GM19452 (cell line): ENCODE measurements at regions not wholly inside any gene's neighbourhood (a gene's known extent, or its start where the extent isn't known, plus 50 kb on each side); places are given as distances from the start of the nearest gene placed in this dataset.
"Not testable (repeated sequence)": the region's sequence is repeated elsewhere in the genome, so short reads cannot be mapped to it uniquely, and the experiment has no call there.

Experiments used
- ATAC-seq: cut with Tn5 transposase; IDR thresholded peaks from one replicate; pipeline ENCODE4 v1.9.1; 2021; ENCODE audit not compliant: unreplicated experiment

DNA sequence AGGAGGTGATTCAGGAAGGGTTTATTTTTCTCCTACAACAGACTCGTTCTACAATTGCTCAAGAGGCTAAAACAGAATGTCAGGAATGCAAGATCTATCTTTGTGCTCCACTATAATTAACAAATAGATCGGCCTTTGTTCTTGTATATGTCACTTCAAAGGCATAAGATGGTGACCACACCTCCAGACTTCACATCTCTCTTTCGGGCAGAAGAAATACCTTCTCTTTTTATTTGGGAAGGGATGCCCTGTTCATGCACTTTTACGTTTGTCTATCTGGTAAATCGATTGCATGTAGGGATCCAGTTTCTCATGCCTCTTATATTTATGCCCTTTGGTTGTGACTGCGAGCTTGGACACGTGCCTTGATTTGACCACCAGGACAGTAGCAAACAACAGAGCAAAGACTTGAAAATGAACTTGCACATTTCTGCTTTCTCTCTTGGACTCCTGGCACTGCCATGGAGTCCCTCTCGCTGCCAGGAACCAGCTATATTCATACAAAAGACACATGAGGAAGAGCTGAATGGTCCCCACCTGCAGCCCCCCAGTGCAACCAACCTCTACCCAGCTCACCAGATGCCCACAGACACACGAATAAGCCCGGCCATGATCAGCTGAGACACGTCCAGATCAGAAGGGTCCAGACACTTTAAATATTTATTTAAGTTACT lies 219.8 kb upstream of the STXBP5 start:
- ATAC-seq, result no peak

DNA sequence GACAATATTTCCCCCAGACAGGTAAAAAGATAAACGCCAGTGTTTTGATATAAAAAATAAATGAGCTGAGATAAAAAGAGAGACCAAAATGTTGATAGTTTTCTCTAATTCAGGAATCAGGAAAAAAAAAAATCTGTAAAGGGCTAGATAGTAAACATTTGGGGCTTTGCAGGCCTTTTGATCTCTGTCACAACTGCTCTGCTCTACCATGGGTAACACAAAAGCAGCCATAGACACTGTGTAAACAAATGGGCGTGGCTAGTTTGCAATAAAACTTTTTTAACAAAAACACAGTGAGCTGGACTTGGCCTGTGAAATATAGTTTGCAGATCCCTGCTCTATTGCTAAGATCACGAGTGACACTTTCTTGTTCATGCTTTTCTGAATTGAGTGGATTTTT lies 219.1 kb upstream of the STXBP5 start:
- ATAC-seq, result no peak

DNA sequence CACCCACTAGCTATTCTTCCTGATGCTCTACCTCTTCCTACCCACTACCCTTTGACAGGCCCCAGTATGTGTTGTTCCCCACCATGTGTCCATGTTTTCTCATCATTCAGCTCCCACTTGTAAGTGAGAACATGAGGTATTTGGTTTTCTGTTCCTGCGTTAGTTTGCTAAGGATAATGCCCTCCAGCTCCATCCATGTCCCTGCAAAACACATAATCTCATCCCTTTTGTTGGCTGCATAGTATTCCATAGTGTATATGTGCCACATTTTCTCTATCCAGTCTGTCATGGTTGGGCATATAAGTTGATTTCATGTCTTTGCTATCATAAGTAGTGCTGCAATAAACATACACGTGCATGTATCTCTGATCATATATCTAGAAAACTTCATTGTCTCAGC lies 218.3 kb upstream of the STXBP5 start:
- ATAC-seq, result no peak

DNA sequence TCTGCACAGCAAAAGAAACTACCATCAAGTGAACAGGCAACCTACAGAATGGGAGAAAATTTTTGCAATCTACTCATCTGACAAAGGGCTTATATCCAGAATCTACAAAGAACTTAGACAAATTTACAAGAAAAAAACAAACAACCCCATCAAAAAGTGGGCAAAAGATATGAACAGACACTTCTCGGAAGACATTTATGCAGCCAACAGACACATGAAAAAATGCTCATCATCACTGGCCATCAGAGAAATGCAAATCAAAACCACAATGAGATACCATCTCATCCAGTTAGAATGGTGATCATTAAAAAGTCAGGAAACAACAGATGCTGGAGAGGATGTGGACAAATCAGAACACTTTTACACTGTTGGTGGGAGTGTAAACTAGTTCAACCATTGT lies 216.3 kb upstream of the STXBP5 start:
- ATAC-seq, result not testable (repeated sequence)

DNA sequence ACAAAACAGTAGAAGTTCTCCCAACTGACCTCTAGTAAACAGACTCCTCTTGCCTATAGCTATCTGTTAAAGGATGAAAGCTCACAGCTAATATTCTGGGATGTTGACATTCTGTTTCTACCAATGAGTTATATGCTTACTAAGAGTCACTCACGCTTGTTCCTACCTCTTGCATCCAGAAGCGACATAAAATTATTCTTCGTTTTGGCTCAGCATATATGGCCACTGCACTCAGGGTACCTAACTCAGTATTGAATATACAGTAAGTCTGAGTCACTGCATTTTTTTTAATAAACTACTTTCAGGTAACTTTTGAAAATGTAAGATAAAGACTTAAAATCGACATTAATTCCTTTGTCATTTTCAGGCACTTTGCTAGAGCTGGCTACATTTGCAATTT lies 214.4 kb upstream of the STXBP5 start:
- ATAC-seq, result no peak

DNA sequence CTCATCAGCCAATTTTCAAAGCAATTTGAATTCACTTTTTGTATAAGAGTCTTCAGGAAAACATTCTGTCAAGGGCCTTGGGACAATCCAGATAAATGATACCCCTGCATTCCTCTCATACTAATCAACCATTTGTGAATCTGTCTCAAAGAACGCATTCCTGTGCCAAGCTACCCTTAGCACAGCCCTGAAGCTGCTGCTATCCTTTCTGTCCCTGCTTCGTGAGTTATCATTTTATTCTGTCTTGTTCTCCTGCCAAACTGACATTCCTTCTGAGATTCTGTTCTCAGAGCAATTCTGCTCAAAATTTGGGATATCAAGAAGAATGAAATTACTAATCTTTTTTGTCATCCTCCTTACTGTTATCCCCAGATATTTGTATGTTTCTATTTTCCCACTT lies 213.9 kb upstream of the STXBP5 start:
- ATAC-seq, result no peak

DNA sequence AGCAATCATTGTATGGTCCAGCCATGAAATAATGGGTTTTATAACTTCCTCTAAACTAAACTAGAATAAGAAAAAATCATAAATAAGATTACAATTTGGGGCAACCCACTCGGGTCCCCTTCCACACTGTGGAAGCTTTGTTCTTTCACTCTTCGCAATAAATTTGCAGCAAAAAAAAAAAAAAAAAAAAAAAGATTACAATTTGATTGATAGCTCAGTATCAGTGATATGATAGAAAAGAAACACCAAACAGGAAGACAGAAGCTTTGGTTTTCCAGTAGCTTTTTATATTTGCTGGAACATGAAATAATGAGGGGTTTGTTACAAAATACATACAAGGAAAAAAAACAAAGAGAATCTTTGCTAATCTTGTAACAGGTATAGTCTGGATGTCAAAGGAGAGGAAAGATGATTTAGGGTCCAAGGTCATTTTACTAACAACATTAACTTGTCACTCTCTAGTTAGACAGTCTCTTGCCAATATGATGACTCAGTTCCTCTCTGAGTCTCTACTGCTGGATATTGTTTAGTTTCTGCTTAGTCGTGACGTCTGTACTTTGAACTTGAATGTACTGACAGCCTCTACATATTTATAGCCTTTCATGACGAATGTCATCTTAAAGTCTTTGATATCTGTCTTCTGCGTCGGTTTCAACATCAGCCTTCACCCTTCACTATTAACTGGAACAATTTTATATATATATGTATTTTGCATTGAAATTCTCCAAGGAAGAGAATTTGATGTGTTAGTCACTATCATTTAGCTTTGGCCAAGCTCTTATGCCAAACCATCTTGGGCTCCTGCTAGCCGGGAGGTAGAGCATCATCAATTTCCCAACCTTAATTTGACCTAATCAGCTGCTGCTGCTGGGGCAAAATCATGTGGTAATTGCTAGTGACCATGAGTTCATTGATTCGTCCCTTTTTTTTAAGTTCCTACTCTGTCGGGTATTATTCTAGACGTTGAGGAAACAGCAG lies 213.1 kb upstream of the STXBP5 start:
- ATAC-seq, result no peak

DNA sequence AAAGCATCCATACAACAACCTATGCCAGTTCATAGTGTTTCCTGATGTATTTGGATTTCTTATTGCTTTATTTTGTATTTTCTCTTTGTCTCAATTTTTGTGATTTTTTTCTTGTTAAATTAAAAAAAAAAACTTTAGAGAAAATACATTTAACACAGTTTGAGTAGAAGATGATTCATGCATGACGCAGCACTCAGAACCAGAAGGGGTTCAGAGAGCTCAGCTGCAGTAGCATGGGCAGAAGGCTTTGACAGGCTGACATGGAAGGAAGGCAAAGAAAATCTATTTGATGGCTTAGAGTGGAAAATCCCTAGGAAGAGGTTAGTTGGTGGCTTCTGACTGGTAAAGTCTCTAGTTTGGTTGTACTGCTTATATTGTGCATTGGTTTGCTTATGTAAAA lies 207.2 kb upstream of the STXBP5 start:
- ATAC-seq, result no peak

DNA sequence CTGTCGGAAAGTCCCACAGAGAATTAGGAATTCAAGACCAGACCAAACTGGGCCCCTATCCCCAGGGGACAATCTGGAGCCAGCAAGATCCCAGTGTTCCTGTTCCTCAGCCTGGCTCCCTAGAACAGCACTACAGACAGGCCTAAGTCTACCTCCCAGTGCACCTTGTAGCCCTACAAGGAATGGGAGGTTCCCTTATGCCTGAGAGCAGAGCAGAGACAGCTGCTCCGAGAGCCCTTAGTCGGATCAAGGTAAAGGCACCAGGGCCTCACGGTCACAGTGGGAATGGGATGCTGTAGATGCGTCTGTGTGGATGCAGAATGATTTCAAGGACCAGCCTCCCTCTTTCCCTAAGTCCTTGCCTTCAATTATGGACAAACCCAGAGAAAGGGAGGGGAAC lies 204.5 kb upstream of the STXBP5 start:
- no peak for ATAC-seq

DNA sequence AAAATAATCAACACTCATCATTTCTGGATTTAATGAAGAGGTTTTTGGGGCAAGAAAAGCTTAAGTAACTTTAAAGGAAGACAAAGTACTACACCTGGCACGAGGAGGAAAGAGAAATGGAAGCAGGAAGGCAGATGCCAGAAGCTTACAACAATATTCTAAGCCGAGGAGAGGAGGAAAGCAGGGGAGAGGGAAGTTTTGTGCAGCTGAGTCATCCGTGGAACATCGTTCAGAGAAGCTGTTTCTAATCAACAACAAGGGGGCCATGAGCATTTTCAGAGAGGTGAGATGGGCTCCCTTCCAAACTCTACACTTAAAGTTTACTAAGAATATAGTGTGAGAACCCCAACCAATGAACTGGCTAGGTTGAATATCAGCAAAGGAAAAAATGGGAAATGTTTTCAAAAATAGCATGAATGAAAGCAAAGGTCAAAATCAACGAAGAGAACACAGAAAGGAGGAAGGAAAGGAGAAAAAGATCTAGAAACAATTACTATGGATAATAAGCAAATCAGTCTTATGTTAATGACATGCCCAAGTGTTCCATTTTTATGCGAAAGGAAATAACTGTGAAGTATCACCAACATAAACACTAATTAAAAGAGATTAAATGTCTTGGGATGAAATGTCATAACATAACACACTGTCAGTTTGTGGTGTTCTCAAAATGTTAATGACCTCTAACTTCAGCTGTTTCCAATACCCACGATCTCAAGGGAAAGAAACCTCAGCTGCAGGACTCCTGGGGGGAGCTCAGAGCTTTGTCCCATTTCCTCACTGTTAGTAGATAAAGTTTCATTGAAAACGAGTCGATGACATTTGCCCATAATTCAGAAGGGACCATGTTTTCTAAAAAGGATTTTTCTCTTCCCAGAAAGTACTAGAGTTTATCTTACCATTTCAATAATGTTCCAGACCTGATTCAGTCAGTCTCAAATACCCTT lies 203.4 kb upstream of the STXBP5 start:
- no peak for ATAC-seq

DNA sequence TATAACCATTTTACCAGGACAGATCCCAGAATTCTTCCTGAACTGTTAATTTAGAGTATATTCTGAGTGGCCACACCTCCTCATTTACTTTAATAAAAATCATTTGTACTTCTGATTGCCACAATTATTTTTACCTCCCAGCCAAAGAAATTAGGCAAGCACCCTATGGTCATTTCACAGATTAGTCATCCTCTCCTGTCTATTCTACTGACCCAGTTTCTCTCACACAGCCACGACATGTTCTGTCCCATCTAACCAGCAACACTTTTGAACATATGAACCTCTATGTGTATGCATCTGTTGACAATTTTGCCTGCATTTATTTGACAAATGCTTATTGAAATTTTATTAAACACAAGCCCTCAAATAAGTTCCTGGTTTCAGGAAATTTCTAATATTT lies 202.6 kb upstream of the STXBP5 start:
- no peak for ATAC-seq

DNA sequence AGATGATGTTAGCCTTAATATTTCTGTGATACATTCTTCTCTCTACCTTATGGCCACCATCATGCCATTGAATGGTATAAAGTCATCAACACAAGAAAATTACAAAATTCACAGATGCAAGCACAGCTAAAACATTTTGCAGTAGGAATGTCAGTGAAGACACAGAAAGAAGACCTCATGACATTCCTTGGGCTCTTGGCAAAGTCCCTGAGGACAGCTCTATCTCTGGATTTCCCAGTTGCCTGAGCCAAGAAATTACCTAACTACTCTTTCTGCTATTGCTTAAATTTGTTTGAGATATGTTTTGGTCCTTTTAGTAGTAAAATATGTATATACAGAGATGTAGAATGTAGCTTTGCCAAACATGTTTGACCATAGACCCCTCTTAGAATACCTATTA lies 201.0 kb upstream of the STXBP5 start:
- no peak for ATAC-seq

DNA sequence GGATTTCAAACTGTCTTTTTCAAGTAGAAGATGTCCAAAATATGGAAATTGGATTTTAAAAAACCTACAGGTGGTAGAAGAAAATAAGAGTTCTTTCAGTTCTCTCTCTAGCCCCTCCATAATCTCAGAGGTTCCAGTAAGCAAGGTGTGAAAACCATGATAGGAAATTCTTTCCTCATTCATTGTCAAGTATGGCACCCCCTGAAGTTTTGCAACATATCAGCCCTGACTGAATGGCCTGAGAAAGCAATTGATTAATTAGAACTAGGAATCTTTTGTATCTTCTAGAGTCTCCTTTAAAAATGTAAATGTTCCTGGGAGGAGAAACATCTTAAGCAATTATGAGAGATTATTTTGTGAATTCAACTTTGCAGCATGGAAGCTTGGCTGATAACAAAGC lies 198.7 kb upstream of the STXBP5 start:
- ATAC-seq, result no peak

DNA sequence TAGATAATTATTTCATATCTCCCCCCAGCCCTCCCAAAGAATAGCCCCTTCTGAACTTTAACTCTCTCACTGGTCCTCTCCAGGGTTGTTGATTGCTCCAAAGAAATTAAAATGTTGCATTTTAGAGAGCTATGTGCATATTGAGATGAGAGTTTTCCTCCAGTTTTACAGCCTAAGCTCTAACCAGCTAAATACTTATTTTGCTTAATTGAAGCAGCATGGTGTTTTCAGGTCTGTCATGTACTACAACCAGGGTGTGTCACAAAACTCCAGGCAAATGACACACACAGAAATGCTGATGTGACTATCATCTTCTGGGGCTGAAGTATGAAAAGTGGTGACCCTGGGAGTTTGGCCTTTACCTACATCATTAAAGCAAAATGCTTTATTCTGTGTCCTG lies 196.8 kb upstream of the STXBP5 start:
- no peak for ATAC-seq

DNA sequence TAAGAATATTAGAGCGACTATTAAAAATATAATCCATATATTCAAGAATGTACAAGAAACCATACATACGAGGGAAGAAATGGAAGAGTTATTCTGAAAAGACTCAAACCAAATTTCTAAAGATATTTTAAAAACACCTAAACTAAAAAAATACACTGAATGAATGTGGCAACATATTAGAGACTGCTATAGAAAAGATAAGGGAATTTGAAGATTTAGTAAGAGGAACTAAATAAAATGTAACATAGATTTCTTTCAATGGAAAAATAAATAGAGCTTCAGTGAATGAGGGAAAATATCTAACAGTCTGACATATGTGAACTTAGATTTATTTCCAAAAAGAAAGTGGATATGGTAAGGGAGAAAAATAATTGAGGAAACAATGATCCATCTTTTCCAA lies 194.9 kb upstream of the STXBP5 start:
- no peak for ATAC-seq

DNA sequence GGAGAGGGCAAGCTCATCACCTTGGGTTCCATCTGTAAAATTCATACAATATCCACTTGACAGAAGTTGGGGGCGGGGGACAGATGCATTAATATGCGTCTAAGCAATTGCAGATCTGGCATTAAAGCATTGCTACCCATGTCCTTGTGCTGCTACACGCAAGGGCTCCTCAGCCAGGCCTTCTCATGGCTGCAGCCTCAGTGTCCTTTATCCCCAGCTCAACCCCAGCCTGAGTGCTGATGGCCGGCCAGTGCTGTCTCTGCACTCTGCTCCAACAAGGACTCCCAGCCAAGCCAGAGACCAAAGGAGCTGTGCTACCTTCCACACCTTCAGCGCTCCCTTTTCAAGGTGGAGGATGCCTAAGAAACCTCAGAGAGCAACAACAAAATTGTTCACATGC lies 188.5 kb upstream of the STXBP5 start:
- no peak for ATAC-seq

DNA sequence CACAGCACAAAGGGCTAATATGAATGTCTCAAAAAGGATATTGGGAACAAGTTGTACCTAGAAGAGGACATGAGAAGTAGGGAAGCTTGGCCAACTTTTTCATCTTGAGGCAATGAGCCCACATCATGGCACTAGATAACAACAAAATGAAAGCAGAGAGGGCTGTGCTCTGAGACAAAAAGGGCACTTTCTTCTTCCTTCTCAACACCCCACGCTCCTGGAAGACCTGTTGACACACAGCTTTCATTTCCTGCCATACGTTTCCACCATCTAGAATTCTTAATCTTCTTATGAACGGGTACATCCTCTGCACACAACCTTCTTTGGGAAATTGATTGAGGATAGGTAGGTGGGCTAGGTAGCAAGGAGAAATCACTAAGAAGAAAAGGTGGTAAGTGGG lies 187.8 kb upstream of the STXBP5 start:
- no peak for ATAC-seq

DNA sequence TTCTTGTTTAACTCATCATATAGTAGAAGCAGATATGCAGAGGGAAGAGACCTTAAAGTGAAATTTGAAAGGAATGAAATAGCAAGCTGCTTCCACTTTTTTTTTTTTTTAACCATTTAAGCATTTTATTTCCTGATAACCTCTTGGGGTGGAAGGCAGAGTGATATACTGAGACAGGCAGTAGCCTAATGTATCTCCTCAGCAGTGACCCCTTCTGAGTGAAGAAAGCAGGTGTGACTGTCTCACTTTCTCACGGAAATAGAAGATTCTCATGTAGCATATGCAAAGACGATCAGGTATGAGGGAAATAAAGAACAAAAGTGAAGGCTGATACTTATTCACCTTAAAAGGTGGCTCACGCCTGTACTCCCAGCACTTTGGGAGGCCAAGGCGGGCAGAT lies 187.1 kb upstream of the STXBP5 start:
- no peak for ATAC-seq

DNA sequence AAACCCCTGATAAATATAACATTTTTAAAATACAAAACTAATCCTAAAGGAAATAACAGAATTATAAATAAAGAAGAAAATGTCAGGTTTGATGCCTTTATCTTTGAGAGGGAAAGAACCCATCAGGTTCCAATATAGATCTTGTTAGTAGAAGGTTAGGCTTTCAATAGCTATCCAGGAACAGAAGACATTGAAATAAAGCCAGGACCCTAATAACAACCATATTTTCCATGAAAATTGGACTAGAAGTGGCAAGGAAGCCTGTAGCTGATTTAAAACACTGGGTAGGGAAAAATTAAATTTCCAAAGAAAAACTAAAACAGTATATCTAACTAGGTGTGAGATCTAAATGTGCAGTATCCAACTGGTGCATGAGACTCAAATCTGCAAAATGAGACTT lies 185.2 kb upstream of the STXBP5 start:
- no peak for ATAC-seq

DNA sequence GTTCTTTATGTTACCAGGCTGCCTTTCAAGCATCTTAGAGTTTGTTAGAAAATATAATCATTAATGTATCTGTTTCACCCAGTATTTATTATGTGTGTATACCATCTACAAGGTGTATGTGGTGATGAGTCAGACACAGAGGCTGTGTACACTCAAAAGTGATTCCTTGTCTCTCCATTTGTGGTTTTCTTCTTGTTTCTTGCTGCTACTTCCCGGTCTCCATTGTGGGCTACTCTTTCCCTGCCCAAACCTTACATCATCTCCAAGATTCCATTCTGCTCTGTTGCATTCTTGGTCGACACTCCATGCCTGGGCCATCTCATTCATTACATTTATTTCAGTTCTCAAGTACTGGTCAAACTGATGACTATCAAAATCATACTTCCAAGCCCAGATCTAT lies 182.2 kb upstream of the STXBP5 start:
- ATAC-seq, result no peak

DNA sequence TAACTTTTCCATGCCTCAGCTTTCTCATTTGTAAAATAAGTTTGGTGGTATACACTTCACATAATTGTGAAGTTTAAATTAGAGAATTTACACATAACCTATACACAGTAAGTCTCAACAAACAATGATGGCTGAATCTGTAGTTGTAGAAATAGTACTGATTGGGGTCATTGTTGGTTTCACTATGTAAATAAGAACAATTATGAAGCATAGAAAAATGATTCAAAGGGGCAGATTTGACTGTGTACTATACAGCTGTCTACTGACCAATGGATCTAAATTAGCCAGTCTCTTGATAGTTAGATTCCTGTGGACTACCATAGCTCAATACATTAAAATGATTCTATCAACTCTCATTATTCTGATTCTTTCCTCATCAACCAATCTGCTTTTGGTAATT lies 181.1 kb upstream of the STXBP5 start:
- ATAC-seq, result peak; percentile 63
